ENCODE measurements at regions not wholly inside any gene's neighbourhood (a gene's known extent, or its start where the extent isn't known, plus 50 kb on each side); places are given as distances from the start of the nearest gene placed in this dataset.

DNA sequence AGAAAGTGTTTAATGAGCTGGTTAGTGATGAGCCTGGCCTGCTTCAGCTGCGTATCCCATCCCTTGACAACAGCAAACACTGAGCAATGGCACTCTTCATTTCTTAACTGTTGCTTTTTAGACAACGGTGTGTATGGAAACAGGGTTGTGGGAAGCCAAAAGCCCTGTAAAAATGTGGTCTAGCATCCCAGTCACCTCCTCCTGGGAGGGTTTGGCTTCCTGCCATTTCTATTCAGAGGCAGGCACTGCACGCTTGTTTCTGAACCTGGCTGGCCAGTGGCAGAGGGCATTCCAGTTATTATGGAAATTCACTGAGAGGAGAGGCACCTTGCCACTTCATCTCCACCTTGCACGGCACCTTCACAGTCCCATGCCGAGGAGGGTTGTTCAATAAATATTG is 123.0 kb upstream of the ADARB2 start:
- ChIA-PET POLR2A (no interaction called here), CTCF (no interaction called here)
- Histone ChIP-seq H3K4me1 (ENCODE audit: control insufficient read depth, insufficient read depth, low read length) (no peaks in the 10 kb centered on the region), H3K9me3 (ENCODE audit: control insufficient read depth, insufficient read depth, low read depth, low read length) (no peaks in the 10 kb centered on the region), H3K4me3 (ENCODE audit: low read depth, low read length) (no peak overlapping the region), H3K27ac (ENCODE audit: extremely low read depth, low read depth, low read length) (no peak overlapping the region), H3K36me3 (ENCODE audit: control insufficient read depth in 2 of 2, insufficient read depth in 1 of 2, low read length in 2 of 2) (no peaks in the 10 kb centered on the region)
- TF ChIP-seq ZNF19 (tag by site-specific recombination; IDR thresholded peaks at IDR 0.05; ENCODE audit: low read depth) (no peak), GLI4 (tag by site-specific recombination; IDR thresholded peaks at IDR 0.05) (no peak), TRIM28 (IDR thresholded peaks at IDR 0.05; ENCODE audit: borderline replicate concordance, low read length) (no peak), ZNF335 (tag by site-specific recombination; conservative IDR thresholded peaks at IDR 0.05) (no peak)
- TF ChIP-seq, protein P1, sequence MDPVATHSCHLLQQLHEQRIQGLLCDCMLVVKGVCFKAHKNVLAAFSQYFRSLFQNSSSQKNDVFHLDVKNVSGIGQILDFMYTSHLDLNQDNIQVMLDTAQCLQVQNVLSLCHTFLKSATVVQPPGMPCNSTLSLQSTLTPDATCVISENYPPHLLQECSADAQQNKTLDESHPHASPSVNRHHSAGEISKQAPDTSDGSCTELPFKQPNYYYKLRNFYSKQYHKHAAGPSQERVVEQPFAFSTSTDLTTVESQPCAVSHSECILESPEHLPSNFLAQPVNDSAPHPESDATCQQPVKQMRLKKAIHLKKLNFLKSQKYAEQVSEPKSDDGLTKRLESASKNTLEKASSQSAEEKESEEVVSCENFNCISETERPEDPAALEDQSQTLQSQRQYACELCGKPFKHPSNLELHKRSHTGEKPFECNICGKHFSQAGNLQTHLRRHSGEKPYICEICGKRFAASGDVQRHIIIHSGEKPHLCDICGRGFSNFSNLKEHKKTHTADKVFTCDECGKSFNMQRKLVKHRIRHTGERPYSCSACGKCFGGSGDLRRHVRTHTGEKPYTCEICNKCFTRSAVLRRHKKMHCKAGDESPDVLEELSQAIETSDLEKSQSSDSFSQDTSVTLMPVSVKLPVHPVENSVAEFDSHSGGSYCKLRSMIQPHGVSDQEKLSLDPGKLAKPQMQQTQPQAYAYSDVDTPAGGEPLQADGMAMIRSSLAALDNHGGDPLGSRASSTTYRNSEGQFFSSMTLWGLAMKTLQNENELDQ (tag by site-specific recombination; IDR thresholded peaks at IDR 0.05; ENCODE audit: low read depth) = no peak

DNA sequence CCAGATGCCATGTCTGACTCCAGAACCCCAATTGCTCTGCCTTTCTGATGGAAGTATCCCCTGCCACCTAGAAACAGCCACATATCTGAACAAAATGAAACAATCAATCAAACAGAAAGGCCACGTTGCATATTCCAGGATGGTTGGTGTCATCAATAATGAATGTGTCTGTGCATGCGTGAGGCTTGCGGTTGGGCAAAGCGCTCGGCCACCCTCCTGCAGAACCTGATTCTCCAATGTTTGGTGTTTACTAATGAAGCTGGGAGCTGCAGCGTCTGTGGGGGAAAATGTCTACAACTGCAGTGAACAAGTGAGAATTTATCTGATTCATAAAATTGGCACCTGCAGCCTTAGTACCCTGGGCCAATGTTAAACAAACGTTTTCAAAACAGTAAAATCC is 121.2 kb upstream of the ADARB2 start:
- Histone ChIP-seq H3K27ac (ENCODE audit: extremely low read depth, low read depth, low read length) (no peak overlapping the region), H3K9me3 (ENCODE audit: control insufficient read depth, insufficient read depth, low read depth, low read length) (no peaks in the 10 kb centered on the region), H3K4me1 (ENCODE audit: control insufficient read depth, insufficient read depth, low read length) (no peaks in the 10 kb centered on the region), H3K4me3 (ENCODE audit: low read depth, low read length) (no peak overlapping the region), H3K36me3 (ENCODE audit: control insufficient read depth in 2 of 2, insufficient read depth in 1 of 2, low read length in 2 of 2) (no peaks in the 10 kb centered on the region)
- CTCF ChIA-PET = no interaction called here
- no peak for TF ChIP-seq KLF10 (tag by site-specific recombination; IDR thresholded peaks at IDR 0.05)
- TF ChIP-seq ZNF677 (tag by site-specific recombination; IDR thresholded peaks at IDR 0.05) = no peak
- no peak for TF ChIP-seq IKZF3 (tag by site-specific recombination; IDR thresholded peaks at IDR 0.05)
- POLR2A ChIA-PET = no interaction called here

DNA sequence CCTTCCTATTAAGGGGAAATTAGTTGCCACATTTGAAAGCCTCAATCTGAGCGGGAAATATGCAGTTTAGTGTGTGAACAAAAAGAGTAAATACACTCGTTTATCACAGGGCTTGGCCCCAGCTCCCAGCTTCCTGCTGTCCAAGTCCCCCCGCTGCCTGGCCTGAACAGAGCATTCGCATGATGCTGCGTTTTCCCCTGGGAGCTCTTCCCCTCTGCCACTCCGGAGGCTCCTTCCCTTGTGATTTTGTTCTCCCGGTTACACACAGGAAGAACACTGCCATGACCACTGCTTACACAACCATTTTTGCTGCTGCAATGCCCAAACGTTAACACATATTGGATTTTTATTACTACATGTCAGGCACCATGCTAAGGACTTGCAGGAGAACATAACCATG is 120.7 kb upstream of the ADARB2 start:
- no peaks in the 10 kb centered on the region for H3K4me1 ChIP-seq (ENCODE audit: control insufficient read depth, insufficient read depth, low read length)
- ChIA-PET POLR2A (interaction anchor here (0.5 kb wide), 1 partner anchor 280 kb away, joined by 3 read pairs; no protein-coding TSS in a partner anchor), CTCF (no interaction called here)
- no peaks in the 10 kb centered on the region for H3K9me3 ChIP-seq (ENCODE audit: control insufficient read depth, insufficient read depth, low read depth, low read length)
- TF ChIP-seq, protein P2, sequence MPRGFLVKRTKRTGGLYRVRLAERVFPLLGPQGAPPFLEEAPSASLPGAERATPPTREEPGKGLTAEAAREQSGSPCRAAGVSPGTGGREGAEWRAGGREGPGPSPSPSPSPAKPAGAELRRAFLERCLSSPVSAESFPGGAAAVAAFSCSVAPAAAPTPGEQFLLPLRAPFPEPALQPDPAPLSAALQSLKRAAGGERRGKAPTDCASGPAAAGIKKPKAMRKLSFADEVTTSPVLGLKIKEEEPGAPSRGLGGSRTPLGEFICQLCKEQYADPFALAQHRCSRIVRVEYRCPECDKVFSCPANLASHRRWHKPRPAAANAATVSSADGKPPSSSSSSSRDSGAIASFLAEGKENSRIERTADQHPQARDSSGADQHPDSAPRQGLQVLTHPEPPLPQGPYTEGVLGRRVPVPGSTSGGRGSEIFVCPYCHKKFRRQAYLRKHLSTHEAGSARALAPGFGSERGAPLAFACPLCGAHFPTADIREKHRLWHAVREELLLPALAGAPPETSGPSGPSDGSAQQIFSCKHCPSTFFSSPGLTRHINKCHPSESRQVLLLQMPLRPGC (tag by site-specific recombination; IDR thresholded peaks at IDR 0.05) = no peak
- TF ChIP-seq ZBTB17 (tag by site-specific recombination; IDR thresholded peaks at IDR 0.05) = no peak
- TF ChIP-seq ZBTB20 (tag by site-specific recombination; IDR thresholded peaks at IDR 0.05) = no peak
- no peaks in the 10 kb centered on the region for H3K36me3 ChIP-seq (ENCODE audit: control insufficient read depth in 2 of 2, insufficient read depth in 1 of 2, low read length in 2 of 2)
- no peak overlapping the region for H3K27ac ChIP-seq (ENCODE audit: extremely low read depth, low read depth, low read length)
- H3K4me3 ChIP-seq (ENCODE audit: low read depth, low read length) = no peak overlapping the region

DNA sequence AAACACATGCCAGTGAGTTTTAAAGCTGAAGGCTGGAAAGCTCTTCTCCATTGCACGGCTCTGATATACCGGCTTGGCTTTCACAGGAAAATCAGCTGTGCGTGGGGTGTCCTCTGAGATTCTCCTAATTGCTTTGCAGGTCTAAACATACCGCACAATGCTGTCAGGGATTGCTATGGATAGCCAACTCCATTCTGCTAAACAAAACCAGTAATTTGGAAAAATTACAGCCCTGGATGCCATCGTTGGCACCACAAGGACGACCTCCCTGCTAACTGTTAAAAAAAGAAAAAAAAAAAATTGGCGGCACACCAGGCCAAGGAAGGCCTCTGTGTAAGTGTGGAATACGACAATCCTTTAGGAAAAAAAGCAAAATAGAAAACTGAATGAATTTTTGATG is 118.6 kb upstream of the ADARB2 start:
- ChIA-PET CTCF (no interaction called here), POLR2A (no interaction called here)
- Histone ChIP-seq H3K27ac (ENCODE audit: extremely low read depth, low read depth, low read length) (no peak overlapping the region), H3K36me3 (ENCODE audit: control insufficient read depth in 2 of 2, insufficient read depth in 1 of 2, low read length in 2 of 2) (no peaks in the 10 kb centered on the region), H3K9me3 (ENCODE audit: control insufficient read depth, insufficient read depth, low read depth, low read length) (no peaks in the 10 kb centered on the region), H3K4me1 (ENCODE audit: control insufficient read depth, insufficient read depth, low read length) (no peaks in the 10 kb centered on the region), H3K4me3 (ENCODE audit: low read depth, low read length) (no peak overlapping the region)
- TF ChIP-seq ZFP37 (tag by site-specific recombination; IDR thresholded peaks at IDR 0.05) = no peak
- TF ChIP-seq ZNF221 (tag by site-specific recombination; IDR thresholded peaks at IDR 0.05; ENCODE audit: borderline replicate concordance) = no peak
- no peak for TF ChIP-seq KLF10 (tag by site-specific recombination; IDR thresholded peaks at IDR 0.05)
- TF ChIP-seq, protein P1 (tag by site-specific recombination; IDR thresholded peaks at IDR 0.05; ENCODE audit: low read depth) = no peak
- TF ChIP-seq, protein P3, sequence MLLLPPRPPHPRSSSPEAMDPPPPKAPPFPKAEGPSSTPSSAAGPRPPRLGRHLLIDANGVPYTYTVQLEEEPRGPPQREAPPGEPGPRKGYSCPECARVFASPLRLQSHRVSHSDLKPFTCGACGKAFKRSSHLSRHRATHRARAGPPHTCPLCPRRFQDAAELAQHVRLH (tag by site-specific recombination; IDR thresholded peaks at IDR 0.05) = no peak
- no peak for TF ChIP-seq ZNF132 (tag by site-specific recombination; IDR thresholded peaks at IDR 0.05; ENCODE audit: borderline replicate concordance)
- no peak for TF ChIP-seq SP2 (tag by site-specific recombination; IDR thresholded peaks at IDR 0.05)
